Neutrophil (primary cell): ENCODE measurements at regions not wholly inside any gene's neighbourhood (a gene's known extent, or its start where the extent isn't known, plus 50 kb on each side); places are given as distances from the start of the nearest gene placed in this dataset.

Experiments
- H3K27ac ChIP-seq: fragments of 200-600 bp; sonication (generic); 2 replicates; pipeline ENCODE4 v1.5.1; 2016; ENCODE audit warnings: mild to moderate bottlenecking, moderate library complexity
- H3K27me3 ChIP-seq: fragments of 200-600 bp; sonication (generic); 2 replicates; pipeline ENCODE4 v1.6.0; 2016; ENCODE audit warnings: mild to moderate bottlenecking
- H3K36me3 ChIP-seq: fragments of 200-600 bp; sonication (generic); 2 replicates; pipeline ENCODE4 v1.5.1; 2017
- H3K4me1 ChIP-seq, 2 experiments: fragments of 200-600 bp in 1 of 2; sonication (generic) in 1 of 2; 1 replicate in 1 of 2; 2 replicates in 1 of 2; pipeline versions ENCODE4 v1.5.1 to v1.6.1; 2013 to 2016; ENCODE audit warnings: low read depth in 1 of 2, low read length in 1 of 2, mild to moderate bottlenecking in 1 of 2, moderate library complexity in 1 of 2; ENCODE audit not compliant: control insufficient read depth in 1 of 2, insufficient read depth in 1 of 2
- H3K4me3 ChIP-seq, 2 experiments: fragments of 200-600 bp in 1 of 2; sonication (generic) in 1 of 2; 1 replicate in 1 of 2; 2 replicates in 1 of 2; pipeline ENCODE4 v1.5.1; 2013 to 2016; ENCODE audit warnings: low read depth in 1 of 2, low read length in 1 of 2, mild to moderate bottlenecking in 1 of 2, moderate library complexity in 1 of 2
- H3K9me3 ChIP-seq: fragments of 200-600 bp; sonication (generic); 2 replicates; pipeline ENCODE4 v1.5.1; 2016
- TF ChIP-seq, protein P1 (sequence below): fragments of 200-600 bp; sonication (generic); IDR thresholded peaks from 2 replicates; pipeline ENCODE4 v1.5.1; 2016; ENCODE audit warnings: antibody characterized with exemption

DNA sequence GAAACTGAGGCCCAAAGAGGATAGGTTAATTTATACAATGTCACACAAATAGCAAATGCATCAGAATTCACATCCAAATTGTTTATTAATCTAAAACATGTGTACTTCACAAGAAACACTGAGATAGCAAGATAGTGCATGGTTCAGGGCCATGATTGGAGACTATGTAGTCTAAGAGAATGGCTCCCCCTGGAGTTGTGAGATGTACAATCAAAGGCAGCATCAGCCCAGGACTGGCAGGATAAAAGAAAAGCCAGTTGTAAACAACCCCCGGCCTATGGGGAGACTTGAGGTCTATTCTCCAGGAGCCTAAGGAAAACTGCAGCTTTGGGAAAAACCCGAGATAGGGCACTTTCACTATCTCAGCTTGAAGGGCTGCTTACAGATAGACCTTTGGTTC is 511.0 kb downstream of the OMA1 start:
- Histone ChIP-seq H3K4me3 (no peak overlapping the region), H3K9me3 (no peaks in the 10 kb centered on the region), H3K36me3 (no peaks in the 10 kb centered on the region), H3K27me3 (peaks cover 43% of the 10 kb centered on the region), H3K27ac (no peak overlapping the region), H3K4me1 (no peaks in the 10 kb centered on the region)
- TF ChIP-seq, protein P1, sequence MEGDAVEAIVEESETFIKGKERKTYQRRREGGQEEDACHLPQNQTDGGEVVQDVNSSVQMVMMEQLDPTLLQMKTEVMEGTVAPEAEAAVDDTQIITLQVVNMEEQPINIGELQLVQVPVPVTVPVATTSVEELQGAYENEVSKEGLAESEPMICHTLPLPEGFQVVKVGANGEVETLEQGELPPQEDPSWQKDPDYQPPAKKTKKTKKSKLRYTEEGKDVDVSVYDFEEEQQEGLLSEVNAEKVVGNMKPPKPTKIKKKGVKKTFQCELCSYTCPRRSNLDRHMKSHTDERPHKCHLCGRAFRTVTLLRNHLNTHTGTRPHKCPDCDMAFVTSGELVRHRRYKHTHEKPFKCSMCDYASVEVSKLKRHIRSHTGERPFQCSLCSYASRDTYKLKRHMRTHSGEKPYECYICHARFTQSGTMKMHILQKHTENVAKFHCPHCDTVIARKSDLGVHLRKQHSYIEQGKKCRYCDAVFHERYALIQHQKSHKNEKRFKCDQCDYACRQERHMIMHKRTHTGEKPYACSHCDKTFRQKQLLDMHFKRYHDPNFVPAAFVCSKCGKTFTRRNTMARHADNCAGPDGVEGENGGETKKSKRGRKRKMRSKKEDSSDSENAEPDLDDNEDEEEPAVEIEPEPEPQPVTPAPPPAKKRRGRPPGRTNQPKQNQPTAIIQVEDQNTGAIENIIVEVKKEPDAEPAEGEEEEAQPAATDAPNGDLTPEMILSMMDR = no peak

DNA sequence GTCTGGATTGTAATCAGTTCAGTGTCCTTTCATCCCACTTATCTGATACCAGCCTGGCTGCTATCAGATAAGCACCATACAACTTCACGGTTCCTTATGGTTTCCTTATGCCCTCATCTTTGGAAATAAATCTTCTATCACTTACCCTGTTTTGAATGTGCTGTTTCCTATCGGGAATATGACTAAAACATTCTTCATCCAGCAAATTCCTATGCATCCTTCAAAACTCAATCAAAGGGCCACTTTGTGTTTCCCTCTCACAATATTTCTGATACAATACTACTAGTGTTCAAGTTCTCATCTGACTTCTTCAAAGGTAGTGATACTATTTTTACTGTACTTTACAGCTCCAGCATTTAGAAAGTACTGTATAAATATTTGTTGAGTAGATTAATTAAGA is 513.2 kb downstream of the OMA1 start:
- Histone ChIP-seq H3K27ac (no peak overlapping the region), H3K4me1 (no peaks in the 10 kb centered on the region), H3K27me3 (peaks cover 55% of the 10 kb centered on the region), H3K9me3 (no peaks in the 10 kb centered on the region), H3K4me3 (no peak overlapping the region), H3K36me3 (no peaks in the 10 kb centered on the region)
- TF ChIP-seq, protein P1 = no peak

DNA sequence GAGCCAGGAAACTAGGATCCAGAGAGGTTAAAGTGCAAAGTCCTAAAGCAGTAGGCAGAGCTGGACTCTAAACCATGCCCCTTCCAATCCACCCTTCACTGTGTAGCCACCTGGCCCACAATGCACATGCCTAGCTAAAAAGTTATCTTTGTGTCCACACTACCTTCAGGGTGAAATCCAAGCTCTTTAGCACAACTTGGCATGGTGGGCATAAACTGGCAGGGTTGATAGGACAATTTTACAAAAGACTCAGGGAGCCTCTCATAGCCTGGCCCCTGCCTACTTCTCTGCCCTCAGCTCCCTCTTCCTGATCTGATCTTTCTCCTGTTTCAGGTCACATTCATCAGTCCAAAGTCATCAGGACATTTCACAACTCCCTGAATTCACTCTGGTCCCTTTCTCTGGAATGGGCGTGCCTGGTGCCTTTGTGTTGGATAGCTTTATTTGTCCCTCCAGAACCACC is 513.9 kb downstream of the OMA1 start:
- Histone ChIP-seq H3K36me3 (no peaks in the 10 kb centered on the region), H3K27ac (no peak overlapping the region), H3K4me1 (no peaks in the 10 kb centered on the region), H3K9me3 (no peaks in the 10 kb centered on the region), H3K4me3 (no peak overlapping the region), H3K27me3 (peaks cover 55% of the 10 kb centered on the region)
- TF ChIP-seq, protein P1 = no peak

DNA sequence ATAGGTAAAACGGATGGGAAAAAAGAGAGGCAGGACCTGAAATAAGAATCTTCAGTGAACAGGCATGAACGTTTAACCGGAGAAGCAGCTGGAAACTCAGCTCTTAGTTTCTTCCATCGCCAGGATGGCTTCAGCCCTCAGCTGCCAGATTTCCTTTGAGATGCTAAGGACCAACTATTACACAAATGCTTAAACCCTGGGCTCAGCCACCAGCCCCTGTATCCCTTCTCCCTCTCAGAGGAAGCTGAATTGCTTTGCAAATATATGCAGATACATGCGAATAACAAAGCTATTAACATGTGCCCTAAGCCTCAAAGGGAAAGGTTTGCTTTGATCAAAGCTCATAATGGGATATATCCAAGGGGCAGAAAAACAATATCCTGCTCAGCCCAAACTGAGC is 515.1 kb downstream of the OMA1 start:
- Histone ChIP-seq H3K9me3 (no peaks in the 10 kb centered on the region), H3K4me3 (no peak overlapping the region), H3K27me3 (peaks cover 47% of the 10 kb centered on the region), H3K36me3 (no peaks in the 10 kb centered on the region), H3K27ac (no peak overlapping the region), H3K4me1 (no peaks in the 10 kb centered on the region)
- TF ChIP-seq, protein P1 = no peak

DNA sequence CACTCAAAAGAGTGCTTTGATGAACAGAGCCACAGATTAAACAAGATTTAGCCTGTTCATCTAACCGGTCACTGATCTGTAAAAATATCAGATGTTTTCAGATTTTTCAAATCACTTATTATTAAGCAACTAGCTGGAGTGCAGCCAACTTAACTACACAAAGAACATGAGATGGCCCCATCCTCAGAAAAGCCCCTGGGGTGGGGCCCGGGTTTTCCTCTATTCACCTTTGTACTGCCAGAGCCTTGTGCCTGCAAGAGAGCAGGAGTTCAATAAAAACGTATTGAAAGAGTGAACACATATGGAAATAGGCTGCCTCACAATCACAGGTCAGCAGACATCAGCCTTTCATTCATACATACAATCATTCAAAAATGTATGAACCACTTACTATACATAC is 516.1 kb downstream of the OMA1 start:
- Histone ChIP-seq H3K4me3 (no peak overlapping the region), H3K36me3 (no peaks in the 10 kb centered on the region), H3K4me1 (no peaks in the 10 kb centered on the region), H3K9me3 (no peaks in the 10 kb centered on the region), H3K27ac (no peak overlapping the region), H3K27me3 (peaks cover 47% of the 10 kb centered on the region)
- TF ChIP-seq, protein P1 = no peak

DNA sequence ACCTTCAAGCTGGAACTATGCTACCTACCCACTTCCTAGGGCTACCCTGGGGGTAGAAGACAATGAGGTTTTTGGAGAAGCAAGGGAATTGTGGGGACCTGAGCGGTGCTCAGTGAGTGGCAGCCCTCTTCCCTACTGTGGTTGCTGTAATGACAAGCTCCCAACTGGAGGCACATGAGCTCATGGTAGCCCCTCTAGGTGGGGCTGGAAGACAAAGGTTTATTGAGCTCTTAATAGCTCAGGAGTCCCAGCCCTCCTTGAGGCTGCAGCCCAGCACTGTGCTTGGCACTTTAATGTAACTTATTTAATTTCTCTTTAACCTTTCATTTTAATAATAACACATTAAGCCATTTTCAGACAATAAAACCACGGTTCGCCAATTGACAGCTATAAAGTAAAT is 528.9 kb downstream of the OMA1 start:
- Histone ChIP-seq H3K27ac (no peak overlapping the region), H3K4me3 (no peak overlapping the region), H3K9me3 (no peaks in the 10 kb centered on the region), H3K4me1 (no peaks in the 10 kb centered on the region), H3K36me3 (no peaks in the 10 kb centered on the region), H3K27me3 (no peaks in the 10 kb centered on the region)
- TF ChIP-seq, protein P1 = no peak
